H1 (cell line): ENCODE measurements at regions not wholly inside any gene's neighbourhood (a gene's known extent, or its start where the extent isn't known, plus 50 kb on each side); places are given as distances from the start of the nearest gene placed in this dataset.

Experiments
- CTCF ChIA-PET: fragments of 300-600 bp; sonication (Branson Sonifier 250); formaldehyde crosslinking; loops from one replicate; lab custom pipeline; 2021; ENCODE audit not compliant: partially characterized antibody; lab: Charles Lee
- POLR2A ChIA-PET: fragments of 300-600 bp; sonication (Branson Sonifier 250); formaldehyde crosslinking; loops from one replicate; lab custom pipeline; 2021; ENCODE audit warnings: inconsistent platforms; ENCODE audit not compliant: partially characterized antibody; lab: Charles Lee
- DNase-seq, 2 experiments: peaks; one replicate each; pipeline versions ENCODE4 v3.0.0 to v3.0.0-alpha.2; 2010 to 2022; ENCODE audit warnings: low spot score in 2 of 2, low read depth in 1 of 2, mixed read lengths in 1 of 2
- FAIRE-seq: peaks from 2 replicates; lab custom pipeline; 2011; peaks lifted over from hg19 to GRCh38; lab: Jason Lieb, UNC
- H2AFZ ChIP-seq: 2 replicates; pipeline ENCODE4 v1.8.1; 2012; ENCODE audit warnings: low read length, inconsistent platforms
- H2AK5ac ChIP-seq: 2 replicates; pipeline ENCODE4 v1.6.1; 2013; ENCODE audit warnings: low read depth, low read length
- H2BK120ac ChIP-seq: replicated peaks from 2 replicates; pipeline ENCODE3; 2013; ENCODE audit warnings: low read depth, low read length, inconsistent platforms
- H2BK12ac ChIP-seq: 2 replicates; pipeline ENCODE4 v1.6.1; 2013; ENCODE audit warnings: low read depth, low read length
- H2BK15ac ChIP-seq: 2 replicates; pipeline ENCODE4 v1.6.1; 2013; ENCODE audit warnings: low read length
- H2BK20ac ChIP-seq: 2 replicates; pipeline ENCODE4 v1.6.1; 2013; ENCODE audit warnings: low read length
- H2BK5ac ChIP-seq: 2 replicates; pipeline ENCODE4 v1.6.1; 2013; ENCODE audit warnings: low read depth, low read length
- H3K14ac ChIP-seq: 2 replicates; pipeline ENCODE4 v1.6.1; 2013; ENCODE audit warnings: inconsistent platforms; ENCODE audit not compliant: insufficient read length
- H3K18ac ChIP-seq: 2 replicates; pipeline ENCODE4 v1.6.1; 2013; ENCODE audit warnings: low read length; ENCODE audit errors: extremely low read depth
- H3K23ac ChIP-seq: 2 replicates; pipeline ENCODE4 v1.6.1; 2013; ENCODE audit warnings: inconsistent platforms; ENCODE audit not compliant: insufficient read length
- H3K23me2 ChIP-seq: 2 replicates; pipeline ENCODE4 v1.6.1; 2013; ENCODE audit warnings: low read depth, low read length
- H3K27ac ChIP-seq: 2 replicates; pipeline ENCODE4 v1.6.1; 2011; ENCODE audit warnings: low read depth, low read length, inconsistent platforms
- H3K27me3 ChIP-seq, 4 experiments: replicated peaks in 1 of 4; 1 replicate in 1 of 4; 2 replicates in 3 of 4; pipeline versions ENCODE4 v1.6.1 to v1.8.1; 2011 to 2013; ENCODE audit warnings: low read length in 3 of 4, mild to moderate bottlenecking in 3 of 4, inconsistent platforms in 2 of 4, mixed read lengths in 2 of 4, moderate library complexity in 1 of 4; ENCODE audit not compliant: control insufficient read depth in 3 of 4, insufficient read depth in 3 of 4; ENCODE audit errors: extremely low read depth in 1 of 4
- H3K36me3 ChIP-seq, 4 experiments: 2 replicates each; pipeline versions ENCODE4 v1.6.1 to v1.8.1; 2011 to 2013; ENCODE audit warnings: mild to moderate bottlenecking in 4 of 4, low read length in 3 of 4, moderate library complexity in 2 of 4, control low read depth in 1 of 4, inconsistent platforms in 1 of 4; ENCODE audit not compliant: insufficient read depth in 4 of 4, control insufficient read depth in 2 of 4
- H3K4ac ChIP-seq: replicated peaks from 2 replicates; pipeline ENCODE3; 2013; ENCODE audit warnings: low read length, low read depth, mixed read lengths, inconsistent platforms; ENCODE audit not compliant: insufficient read length
- H3K4me1 ChIP-seq, 4 experiments: replicated peaks in 1 of 4; 1 replicate in 1 of 4; 2 replicates in 3 of 4; pipeline versions ENCODE4 v1.6.1 to v1.8.1; 2011 to 2013; ENCODE audit warnings: low read length in 3 of 4, inconsistent platforms in 2 of 4, mixed read lengths in 1 of 4; ENCODE audit not compliant: insufficient read depth in 4 of 4, control insufficient read depth in 3 of 4
- H3K4me2 ChIP-seq, 2 experiments: 2 replicates each; pipeline versions ENCODE4 v1.6.1 to v1.8.1; 2011 to 2013; ENCODE audit warnings: low read depth in 2 of 2, low read length in 2 of 2, control low read depth in 1 of 2, inconsistent platforms in 1 of 2, mild to moderate bottlenecking in 1 of 2; ENCODE audit not compliant: insufficient read depth in 1 of 2
- H3K4me3 ChIP-seq, 4 experiments: fragments of 200-600, 300-600 bp in 1 of 4; sonication (generic), shearing (Covaris generic), sonication (Bioruptor Twin) in 1 of 4; 2 replicates each; pipeline versions ENCODE4 v1.5.1 to v1.8.1; 2011 to 2016; ENCODE audit warnings: low read length in 4 of 4, low read depth in 3 of 4, control low read depth in 2 of 4, inconsistent platforms in 2 of 4, mild to moderate bottlenecking in 2 of 4, mixed read lengths in 1 of 4, moderate library complexity in 1 of 4; ENCODE audit not compliant: insufficient read depth in 2 of 4; ENCODE audit errors: extremely low read depth in 1 of 4
- H3K56ac ChIP-seq: replicated peaks from 2 replicates; pipeline ENCODE3; 2013; ENCODE audit warnings: low read depth, mild to moderate bottlenecking, mixed read lengths, low read length, inconsistent platforms; ENCODE audit not compliant: insufficient read length
- H3K79me1 ChIP-seq: 2 replicates; pipeline ENCODE4 v1.6.1; 2013; ENCODE audit warnings: low read depth, low read length, control low read depth
- H3K79me2 ChIP-seq, 2 experiments: 2 replicates each; pipeline versions ENCODE4 v1.6.1 to v1.8.1; 2012 to 2013; ENCODE audit warnings: low read length in 2 of 2, mild to moderate bottlenecking in 2 of 2, inconsistent platforms in 1 of 2; ENCODE audit not compliant: insufficient read depth in 2 of 2, control insufficient read depth in 1 of 2
- H3K9ac ChIP-seq, 4 experiments: replicated peaks in 1 of 4; 1 replicate in 1 of 4; 2 replicates in 3 of 4; pipeline versions ENCODE4 v1.6.1 to v1.8.1; 2011 to 2013; ENCODE audit warnings: low read depth in 3 of 4, low read length in 3 of 4, control low read depth in 2 of 4, mild to moderate bottlenecking in 2 of 4, moderate library complexity in 2 of 4, inconsistent platforms in 1 of 4; ENCODE audit errors: extremely low read depth in 1 of 4
- H3K9me3 ChIP-seq, 2 experiments: 2 replicates each; pipeline versions ENCODE4 v1.6.1 to v1.8.1; 2012 to 2013; ENCODE audit warnings: mild to moderate bottlenecking in 2 of 2, moderate library complexity in 2 of 2, control low read depth in 1 of 2, inconsistent platforms in 1 of 2, low read depth in 1 of 2, low read length in 1 of 2, mixed read lengths in 1 of 2; ENCODE audit not compliant: insufficient read depth in 2 of 2
- H4K20me1 ChIP-seq, 2 experiments: replicated peaks in 1 of 2; 2 replicates each; pipeline versions ENCODE3 to v1.8.1; 2011 to 2013; ENCODE audit warnings: inconsistent platforms in 2 of 2, low read length in 2 of 2, mild to moderate bottlenecking in 1 of 2; ENCODE audit not compliant: insufficient read depth in 2 of 2, control insufficient read depth in 1 of 2
- H4K5ac ChIP-seq: 2 replicates; pipeline ENCODE4 v1.6.1; 2013; ENCODE audit warnings: low read length, low read depth, mixed read lengths, inconsistent platforms; ENCODE audit not compliant: insufficient read length
- H4K8ac ChIP-seq: 2 replicates; pipeline ENCODE4 v1.8.0; 2013; ENCODE audit warnings: mild to moderate bottlenecking, moderate library complexity, low read length, inconsistent platforms; ENCODE audit not compliant: insufficient read depth; ENCODE audit errors: extremely low read depth
- H4K91ac ChIP-seq: replicated peaks from 2 replicates; pipeline ENCODE3; 2013; ENCODE audit warnings: low read length, mixed read lengths, inconsistent platforms; ENCODE audit not compliant: insufficient read length
- BCL11A ChIP-seq, 2 experiments: IDR thresholded peaks; one replicate each; pipeline ENCODE4 v1.6.1; 2011; ENCODE audit warnings: low read depth in 2 of 2, low read length in 2 of 2, mild to moderate bottlenecking in 2 of 2
- CTCF ChIP-seq, 3 experiments: IDR thresholded peaks; 1 replicate in 2 of 3; 2 replicates in 1 of 3; pipeline versions ENCODE4 v1.5.1 to v1.6.1; 2011; ENCODE audit warnings: low read length in 3 of 3, mild to moderate bottlenecking in 3 of 3, inconsistent platforms in 2 of 3, low read depth in 1 of 3, moderate library complexity in 1 of 3; ENCODE audit not compliant: insufficient read depth in 1 of 3; ENCODE audit errors: control extremely low read depth in 1 of 3
- EGR1 ChIP-seq: IDR thresholded peaks from 2 replicates; pipeline ENCODE4 v1.6.1; 2011; ENCODE audit warnings: low read depth, low read length, borderline replicate concordance
- HDAC2 ChIP-seq, 2 experiments: fragments of 300-600 bp in 1 of 2; sonication (generic) in 1 of 2; IDR thresholded peaks; 2 replicates each; pipeline ENCODE4 v1.6.1; 2011 to 2012; ENCODE audit warnings: low read depth in 2 of 2, low read length in 2 of 2, mild to moderate bottlenecking in 2 of 2, moderate library complexity in 2 of 2, borderline replicate concordance in 1 of 2, inconsistent platforms in 1 of 2
- JUND ChIP-seq: IDR thresholded peaks from 2 replicates; pipeline ENCODE4 v1.6.1; 2011; ENCODE audit warnings: mild to moderate bottlenecking, improper control_type of control experiment, low read length
- POU5F1 ChIP-seq: IDR thresholded peaks from 2 replicates; pipeline ENCODE4 v1.6.1; 2011; ENCODE audit warnings: low read depth, mild to moderate bottlenecking, low read length, moderate library complexity
- SAP30 ChIP-seq: fragments of 300-600 bp; sonication (generic); IDR thresholded peaks from 2 replicates; pipeline ENCODE4 v1.7.1; 2012; ENCODE audit warnings: low read length, moderate library complexity, mild to moderate bottlenecking, inconsistent platforms; ENCODE audit not compliant: insufficient read depth, insufficient replicate concordance
- TEAD4 ChIP-seq: IDR thresholded peaks from 2 replicates; pipeline ENCODE4 v1.6.1; 2012; ENCODE audit warnings: low read depth, low read length, inconsistent platforms, mixed read lengths
- WGBS, 2 experiments: shearing (Covaris generic) in 1 of 2; methylation state at CpG; one replicate each; pipeline versions ENCODE4 v1.1.6 to v1.1.7; 2013 to 2015; ENCODE audit warnings: low lambda C conversion rate in 2 of 2, mixed read lengths in 2 of 2, inconsistent platforms in 1 of 2, low coverage in 1 of 2, missing lambda C conversion rate in 1 of 2; ENCODE audit not compliant: insufficient replicate concordance in 2 of 2, insufficient coverage in 1 of 2, insufficient read length in 1 of 2; ENCODE audit errors: extremely low coverage in 1 of 2, missing lambda C conversion rate in 1 of 2; 5-methylcytosine and 5-hydroxymethylcytosine counted together
- TF ChIP-seq, protein P1 (sequence below): IDR thresholded peaks from 2 replicates; pipeline ENCODE4 v1.6.1; 2012; ENCODE audit warnings: inconsistent platforms
- TF ChIP-seq, protein P2 (sequence below): IDR thresholded peaks from 2 replicates; pipeline ENCODE4 v1.6.1; 2011; ENCODE audit warnings: low read depth, mild to moderate bottlenecking, low read length; ENCODE audit not compliant: insufficient read depth

DNA sequence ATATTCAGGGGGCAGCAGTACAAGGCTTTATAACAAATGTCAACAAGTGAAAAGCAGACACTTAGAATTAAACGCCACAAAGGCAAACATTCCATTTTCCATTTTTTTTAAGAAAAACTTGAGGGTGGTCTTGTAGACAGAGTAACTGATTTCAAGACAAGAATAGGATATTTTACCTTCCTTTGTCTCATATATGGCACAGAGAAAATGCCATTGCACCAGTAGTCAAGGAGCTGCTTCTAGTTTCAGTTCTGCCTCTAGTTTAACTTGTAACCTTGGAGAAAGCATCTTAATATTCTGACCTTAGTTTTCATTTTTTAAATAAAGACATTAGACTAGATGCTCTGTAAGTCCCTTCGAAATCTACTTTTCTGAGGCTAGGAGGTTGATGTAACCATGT, 355.3 kb upstream of the KCNN2 start:
- no peaks in the 10 kb centered on the region for H3K79me1 ChIP-seq
- no peak overlapping the region for H3K4me3 ChIP-seq
- no peaks in the 10 kb centered on the region for H3K23me2 ChIP-seq
- no peaks in the 10 kb centered on the region for H3K9me3 ChIP-seq
- no peak overlapping the region for H4K5ac ChIP-seq
- CTCF ChIA-PET, result interaction anchor here (0.7 to 2.6 kb wide), 3 partner anchors 9 to 323 kb away, joined by 3 to 8 read pairs (median 7); no protein-coding TSS in a partner anchor
- H3K27me3 ChIP-seq, result no peaks in the 10 kb centered on the region
- no peak overlapping the region for H3K9ac ChIP-seq
- no peak overlapping the region for H3K4ac ChIP-seq
- H2AK5ac ChIP-seq, result no peak overlapping the region
- H3K23ac ChIP-seq, result no peak overlapping the region
- no peak overlapping the region for H4K8ac ChIP-seq
- H3K14ac ChIP-seq, result no peak overlapping the region
- FAIRE-seq (no peak), DNase-seq (no peak)
- H2AFZ ChIP-seq, result no peak overlapping the region
- no peaks in the 10 kb centered on the region for H3K79me2 ChIP-seq
- no peak overlapping the region for H2BK20ac ChIP-seq
- no peaks in the 10 kb centered on the region for H4K20me1 ChIP-seq
- H2BK15ac ChIP-seq, result no peak overlapping the region
- no peak overlapping the region for H3K18ac ChIP-seq
- no peak overlapping the region for H2BK12ac ChIP-seq
- no peak overlapping the region for H3K27ac ChIP-seq
- no peak overlapping the region for H2BK5ac ChIP-seq
- no peaks in the 10 kb centered on the region for H3K4me1 ChIP-seq
- POLR2A ChIA-PET, result no interaction called here
- 92% methylated on average over 2 of the region's 2 CpGs; no CpG with 5 or more reads in 1 of the 2 experiments for WGBS, 2 experiments
- H3K56ac ChIP-seq, result no peak overlapping the region
- no peaks in the 10 kb centered on the region for H3K36me3 ChIP-seq
- no peak overlapping the region for H4K91ac ChIP-seq
- no peak overlapping the region for H3K4me2 ChIP-seq
- H2BK120ac ChIP-seq, result no peak overlapping the region
- TF ChIP-seq HDAC2 (IDR thresholded peaks at IDR 0.05; ENCODE audit: borderline replicate concordance in 1 of 2, low read depth in 2 of 2, low read length in 2 of 2) (no peak), BCL11A (IDR thresholded peaks at IDR 0.05; ENCODE audit: low read depth in 2 of 2, low read length in 2 of 2) (no peak), CTCF (IDR thresholded peaks at IDR 0.05; ENCODE audit: control extremely low read depth in 1 of 3, insufficient read depth in 1 of 3, low read depth in 1 of 3, low read length in 3 of 3) (no peak), SAP30 (no peak), JUND (no peak), TEAD4 (no peak), POU5F1 (no peak), EGR1 (no peak)
- TF ChIP-seq, protein P1, sequence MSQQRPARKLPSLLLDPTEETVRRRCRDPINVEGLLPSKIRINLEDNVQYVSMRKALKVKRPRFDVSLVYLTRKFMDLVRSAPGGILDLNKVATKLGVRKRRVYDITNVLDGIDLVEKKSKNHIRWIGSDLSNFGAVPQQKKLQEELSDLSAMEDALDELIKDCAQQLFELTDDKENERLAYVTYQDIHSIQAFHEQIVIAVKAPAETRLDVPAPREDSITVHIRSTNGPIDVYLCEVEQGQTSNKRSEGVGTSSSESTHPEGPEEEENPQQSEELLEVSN, result no peak
- TF ChIP-seq, protein P2, sequence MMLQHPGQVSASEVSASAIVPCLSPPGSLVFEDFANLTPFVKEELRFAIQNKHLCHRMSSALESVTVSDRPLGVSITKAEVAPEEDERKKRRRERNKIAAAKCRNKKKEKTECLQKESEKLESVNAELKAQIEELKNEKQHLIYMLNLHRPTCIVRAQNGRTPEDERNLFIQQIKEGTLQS, result no peak
